GM19025 (cell line): ENCODE measurements at regions not wholly inside any gene's neighbourhood (a gene's known extent, or its start where the extent isn't known, plus 50 kb on each side); places are given as distances from the start of the nearest gene placed in this dataset.

ENCODE experiments used
- ATAC-seq: cut with Tn5 transposase; IDR thresholded peaks from one replicate; pipeline ENCODE4 v1.9.1; 2021; ENCODE audit warnings: mild to moderate bottlenecking, low read depth, moderate library complexity; ENCODE audit not compliant: unreplicated experiment

- no peak for ATAC-seq
Measured at GRCh38 chr3:88632226-88632625, 475.2 kb upstream of the EPHA3 start.

GRCh38 chr3:88640581-88640980 lies 466.8 kb upstream of the EPHA3 start:
- ATAC-seq: no peak

GRCh38 chr3:88641033-88641604 lies 466.3 kb upstream of the EPHA3 start:
- no peak for ATAC-seq

- no peak for ATAC-seq
Measured at GRCh38 chr3:88657459-88657858, 450.0 kb upstream of the EPHA3 start.

- ATAC-seq: no peak
Measured at GRCh38 chr3:88661433-88661824, 446.0 kb upstream of the EPHA3 start.

- ATAC-seq: no peak
Measured at GRCh38 chr3:88668180-88668579, 439.2 kb upstream of the EPHA3 start.

- no peak for ATAC-seq
Measured at GRCh38 chr3:88671573-88671972, 435.8 kb upstream of the EPHA3 start.

- ATAC-seq: no peak
Measured at GRCh38 chr3:88677298-88677697, 430.1 kb upstream of the EPHA3 start.

GRCh38 chr3:88678747-88679146 lies 428.7 kb upstream of the EPHA3 start:
- ATAC-seq: no peak

- no peak for ATAC-seq
Measured at GRCh38 chr3:88690287-88690686, 417.1 kb upstream of the EPHA3 start.

- no peak for ATAC-seq
Measured at GRCh38 chr3:88691081-88691480, 416.3 kb upstream of the EPHA3 start.

- no peak for ATAC-seq
Measured at GRCh38 chr3:88703501-88704059, 403.8 kb upstream of the EPHA3 start.

- ATAC-seq: no peak
Measured at GRCh38 chr3:88704338-88704737, 403.1 kb upstream of the EPHA3 start.

- no peak for ATAC-seq
Measured at GRCh38 chr3:88707837-88708236, 399.6 kb upstream of the EPHA3 start.

- no peak for ATAC-seq
Measured at GRCh38 chr3:88712552-88712951, 394.9 kb upstream of the EPHA3 start.

GRCh38 chr3:88713233-88713691 lies 394.2 kb upstream of the EPHA3 start:
- ATAC-seq: no peak

GRCh38 chr3:88725440-88726165 lies 381.8 kb upstream of the EPHA3 start:
- ATAC-seq: no peak

- ATAC-seq: no peak
Measured at GRCh38 chr3:88732186-88732585, 375.2 kb upstream of the EPHA3 start.

- no peak for ATAC-seq
Measured at GRCh38 chr3:88742106-88742505, 365.3 kb upstream of the EPHA3 start.

GRCh38 chr3:88742674-88743507 lies 364.5 kb upstream of the EPHA3 start:
- ATAC-seq: no peak

- no peak for ATAC-seq
Measured at GRCh38 chr3:88744896-88745295, 362.5 kb upstream of the EPHA3 start.
